GM21360 (cell line): ENCODE measurements at regions not wholly inside any gene's neighbourhood (a gene's known extent, or its start where the extent isn't known, plus 50 kb on each side); places are given as distances from the start of the nearest gene placed in this dataset.
"Not testable (repeated sequence)": the region's sequence is repeated elsewhere in the genome, so short reads cannot be mapped to it uniquely, and the experiment has no call there.

Experiments
- ATAC-seq: cut with Tn5 transposase; IDR thresholded peaks from one replicate; pipeline ENCODE4 v1.9.1; 2021; ENCODE audit warnings: mild to moderate bottlenecking, moderate library complexity; ENCODE audit not compliant: unreplicated experiment

- no peak for ATAC-seq
Observed at GRCh38 chr4:77496457-77496856, 109.2 kb upstream of the CXCL13 start.

- no peak for ATAC-seq
Observed at GRCh38 chr4:77500801-77501200, 104.8 kb upstream of the CXCL13 start.

GRCh38 chr4:77501240-77501639, 104.4 kb upstream of the CXCL13 start:
- ATAC-seq: no peak

DNA sequence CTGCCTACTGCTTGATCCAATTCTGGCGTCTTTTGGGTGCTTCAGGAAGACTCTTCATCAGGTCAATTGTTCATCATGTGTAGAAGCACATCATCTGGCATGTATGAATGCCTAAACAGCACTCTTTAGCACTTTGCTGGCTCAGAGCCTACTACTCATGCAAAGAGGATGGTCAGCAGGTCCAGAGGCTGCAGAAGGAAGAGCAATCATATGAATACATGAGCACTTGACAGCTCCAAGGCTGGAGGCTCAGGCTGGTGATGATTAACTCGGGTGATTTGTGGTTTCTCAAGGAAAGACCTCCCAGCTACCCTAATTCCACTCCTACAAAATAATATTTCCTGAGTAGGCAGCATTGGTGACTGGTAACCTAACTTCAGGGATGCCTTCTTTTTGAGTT, 103.8 kb upstream of the CXCL13 start:
- no peak for ATAC-seq

DNA sequence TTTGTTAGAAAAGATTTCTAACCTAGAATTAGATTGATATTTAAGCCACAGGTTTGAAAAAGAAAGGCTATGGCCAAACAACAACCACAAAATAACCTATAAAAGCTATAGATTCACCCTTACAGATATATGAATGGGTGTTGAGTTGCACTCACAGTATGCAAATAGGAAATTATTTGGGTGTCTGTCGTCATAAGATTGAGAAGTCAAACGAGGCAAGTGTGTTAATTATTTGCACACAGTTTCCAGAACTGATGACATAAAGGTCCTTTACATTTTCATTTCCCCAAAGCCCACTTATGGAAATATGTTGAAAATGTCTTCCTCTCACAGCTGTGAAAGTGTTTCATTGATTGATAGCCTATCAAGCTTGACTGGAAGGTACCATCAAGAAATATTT, 101.2 kb upstream of the CXCL13 start:
- ATAC-seq: no peak

- ATAC-seq: no peak
Observed at GRCh38 chr4:77505275-77505957, 100.2 kb upstream of the CXCL13 start.

GRCh38 chr4:77505958-77506319, 99.7 kb upstream of the CXCL13 start:
- no peak for ATAC-seq

DNA sequence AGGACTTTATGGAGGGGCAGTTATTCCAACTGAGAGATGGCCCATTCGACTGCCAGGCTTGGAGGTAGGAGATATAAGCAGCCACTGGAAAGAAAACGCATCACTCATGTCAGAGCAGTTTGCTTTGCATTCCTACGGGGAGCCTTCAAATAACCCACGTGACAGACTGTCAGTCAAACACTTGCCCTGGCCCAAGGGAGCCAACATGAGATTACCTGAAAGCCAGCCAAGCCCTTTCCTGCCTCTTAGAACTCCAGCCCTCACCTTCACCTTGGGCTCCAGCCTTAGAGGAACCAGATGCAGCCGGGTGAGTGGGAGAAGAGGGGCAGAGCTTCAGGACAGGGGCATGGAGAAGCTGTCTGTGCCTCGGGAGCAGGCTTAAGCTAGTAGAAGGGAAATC, 95.3 kb upstream of the CXCL13 start:
- no peak for ATAC-seq

- no peak for ATAC-seq
Observed at GRCh38 chr4:77525538-77525937, 80.1 kb upstream of the CXCL13 start.

DNA sequence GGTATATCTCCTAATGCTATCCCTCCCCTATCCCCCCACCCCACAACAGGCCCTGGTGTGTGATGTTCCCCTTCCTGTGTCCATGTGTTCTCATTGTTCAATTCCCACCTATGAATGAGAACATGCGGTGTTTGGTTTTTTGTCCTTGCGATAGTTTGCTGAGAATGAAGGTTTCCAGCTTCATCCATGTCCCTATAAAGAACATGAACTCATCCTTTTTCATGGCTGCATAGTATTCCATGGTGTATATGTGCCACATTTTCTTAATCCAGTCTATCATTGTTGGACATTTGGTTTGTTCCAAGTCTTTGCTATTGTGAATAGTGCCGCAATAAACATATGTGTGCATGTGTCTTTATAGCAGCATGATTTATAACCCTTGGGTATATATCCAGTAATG, 77.7 kb upstream of the CXCL13 start:
- ATAC-seq: not testable (repeated sequence)

GRCh38 chr4:77538144-77538543, 67.5 kb upstream of the CXCL13 start:
- ATAC-seq: no peak

- ATAC-seq: no peak
Observed at GRCh38 chr4:77538574-77539157, 67.0 kb upstream of the CXCL13 start.
